ENCODE measurements at regions not wholly inside any gene's neighbourhood (a gene's known extent, or its start where the extent isn't known, plus 50 kb on each side); places are given as distances from the start of the nearest gene placed in this dataset.

DNA sequence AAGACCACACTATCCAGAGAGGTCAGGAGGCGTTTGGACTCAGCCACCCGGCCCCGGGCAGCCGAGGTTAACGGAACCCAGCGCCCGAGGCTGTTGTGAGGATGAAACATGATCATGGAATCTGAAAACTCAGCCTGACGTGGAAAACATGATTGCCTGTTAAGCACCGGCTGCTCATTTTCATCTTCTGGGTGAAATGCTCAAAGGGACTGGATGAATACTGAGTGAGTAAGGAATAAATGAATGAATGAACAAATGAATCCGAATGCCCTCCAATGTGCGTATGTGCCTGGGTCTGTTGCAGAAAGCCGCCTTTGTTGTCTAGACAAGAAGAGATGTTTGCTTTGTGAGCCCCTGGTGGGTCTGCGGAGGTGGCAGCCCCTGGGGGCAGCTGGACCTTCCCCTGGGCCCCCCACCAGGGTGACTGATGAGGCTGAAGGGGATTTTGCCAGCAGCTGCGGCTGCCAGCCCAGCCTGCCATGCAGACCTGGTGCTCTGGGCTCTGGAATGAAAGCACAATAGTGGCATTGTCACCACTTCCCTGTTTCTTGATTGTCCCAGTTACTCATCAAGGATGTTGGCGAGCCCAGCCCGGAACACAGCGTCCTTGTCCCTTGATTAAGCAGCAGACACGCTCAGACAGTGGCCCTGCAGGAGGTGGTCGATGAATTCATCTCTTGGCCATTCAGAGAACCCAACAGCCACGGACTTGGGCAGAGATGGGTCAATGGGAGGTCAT, 211.1 kb downstream of the ANKRD60 start:
- DNase-seq (ENCODE audit: low read depth in 2 of 2), result no peak

DNA sequence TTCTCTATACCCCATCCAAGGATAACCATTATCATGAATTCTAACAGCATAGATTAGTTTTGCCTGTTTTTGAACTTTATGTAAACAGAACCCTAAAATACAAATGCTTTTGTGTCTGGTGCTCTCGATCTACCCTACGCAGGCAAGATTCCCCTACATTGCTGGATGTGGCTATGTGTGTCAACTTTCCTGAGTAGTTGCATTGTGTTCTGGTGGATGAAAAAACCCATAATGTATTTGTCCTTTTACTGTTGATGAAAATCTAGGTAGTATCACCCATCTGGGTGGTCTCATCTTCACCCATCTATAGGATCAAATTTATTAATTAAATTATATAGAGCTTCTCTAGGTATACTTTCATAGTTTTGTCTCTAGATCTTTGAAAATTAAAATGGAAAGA, 211.7 kb downstream of the ANKRD60 start:
- no peak for DNase-seq (ENCODE audit: low read depth in 2 of 2)

DNA sequence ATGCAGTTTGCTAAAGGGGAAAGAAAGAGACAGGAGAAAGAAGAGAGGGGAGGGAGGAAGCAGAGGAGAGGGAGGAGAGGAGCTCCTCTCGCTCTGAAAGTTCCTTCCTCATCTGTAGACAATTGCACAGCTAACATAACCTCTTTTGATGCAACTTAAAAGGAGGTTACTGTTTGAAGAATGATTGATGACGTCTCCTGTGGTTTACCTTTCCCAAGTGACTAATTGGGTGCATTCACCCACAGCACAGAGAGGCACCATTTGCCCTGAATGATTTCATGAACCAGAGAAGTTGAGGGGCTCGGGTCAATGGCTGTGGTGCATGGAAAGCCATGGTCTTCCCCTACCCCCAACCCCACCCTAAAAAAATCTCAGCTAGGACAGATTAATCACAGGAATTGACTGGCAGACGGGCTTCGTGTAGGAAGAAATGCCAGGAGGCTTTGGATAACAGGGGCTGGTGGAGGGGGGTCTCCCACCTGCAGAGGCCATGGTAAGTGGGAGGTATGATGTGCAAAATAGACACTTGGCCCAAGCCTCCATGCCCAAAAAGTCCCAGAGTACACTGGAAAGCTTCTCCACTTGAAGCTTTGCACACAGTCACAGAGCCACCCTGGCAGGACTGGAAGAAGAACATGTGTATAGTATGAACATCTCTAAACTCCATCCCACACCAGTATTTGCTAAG, 213.7 kb downstream of the ANKRD60 start:
- DNase-seq (ENCODE audit: low read depth in 2 of 2), result no peak

DNA sequence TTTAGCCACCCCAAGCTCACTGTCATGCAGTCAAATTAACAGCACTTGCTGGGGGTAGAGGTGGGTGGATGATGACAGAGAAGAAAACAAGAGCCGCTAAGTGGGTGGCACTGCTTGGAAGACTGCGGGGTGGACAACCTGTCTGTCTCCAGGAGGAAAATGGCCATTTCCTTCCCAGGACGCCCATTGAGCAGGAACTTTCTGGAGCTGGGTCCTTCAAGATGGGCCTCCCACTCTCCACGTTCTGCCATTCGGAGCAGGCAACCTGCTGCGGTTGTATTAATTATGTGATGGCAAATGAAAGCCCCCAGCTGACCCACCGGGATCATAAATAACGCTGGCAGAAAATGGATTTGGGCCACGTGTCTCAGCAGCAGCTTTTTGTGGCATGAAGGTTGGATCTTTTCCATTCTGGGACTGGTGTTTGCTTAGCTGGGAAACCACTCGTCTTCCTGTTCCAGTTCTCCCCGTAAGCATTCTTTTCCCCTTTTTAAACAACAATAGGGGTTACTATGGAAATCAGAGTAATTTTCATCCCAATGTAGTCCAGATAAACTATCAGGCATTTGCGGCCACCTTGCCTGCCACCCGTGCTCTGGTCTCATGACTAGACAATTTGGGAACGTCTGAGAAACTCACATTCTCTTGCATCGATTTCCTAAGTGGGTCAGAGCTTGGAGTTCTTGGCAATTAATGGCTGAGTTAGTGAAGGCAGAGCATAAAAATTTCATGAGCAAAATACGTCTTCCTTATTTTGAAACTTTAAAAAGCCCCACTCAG, 215.5 kb downstream of the ANKRD60 start:
- DNase-seq (ENCODE audit: low read depth in 2 of 2), result no peak

DNA sequence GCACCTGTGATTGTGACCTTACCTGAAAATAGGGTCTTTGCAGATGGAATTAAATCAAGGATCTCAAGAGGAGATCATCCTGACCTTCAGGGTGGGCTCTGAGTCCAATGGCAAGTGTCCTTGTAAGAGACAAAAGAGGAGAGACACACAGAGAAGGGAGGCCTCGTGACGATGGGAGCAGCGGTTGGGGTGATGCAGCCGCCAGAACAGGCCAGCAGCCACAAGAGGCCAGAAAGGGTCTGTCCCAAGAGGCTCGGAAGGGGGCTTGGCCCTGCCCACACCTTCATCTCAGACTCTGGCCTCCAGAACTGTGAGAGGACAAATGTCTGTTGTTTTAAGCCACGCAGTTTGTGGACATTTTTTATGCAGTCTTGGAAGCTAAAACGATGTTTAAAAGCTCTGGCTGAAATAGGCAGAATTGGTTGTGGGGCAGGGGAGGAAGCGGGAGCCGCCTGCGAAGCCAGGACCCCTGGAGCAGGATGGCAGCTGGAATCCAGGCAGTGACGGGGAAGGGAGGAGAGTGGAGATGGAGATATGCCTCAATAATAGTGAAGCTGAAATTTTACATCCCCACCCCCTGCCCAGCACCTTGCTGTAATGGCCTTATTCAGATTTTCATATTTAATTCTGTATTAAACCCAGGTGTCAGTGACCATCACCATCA, 216.4 kb downstream of the ANKRD60 start:
- no peak for DNase-seq (ENCODE audit: low read depth in 2 of 2)

DNA sequence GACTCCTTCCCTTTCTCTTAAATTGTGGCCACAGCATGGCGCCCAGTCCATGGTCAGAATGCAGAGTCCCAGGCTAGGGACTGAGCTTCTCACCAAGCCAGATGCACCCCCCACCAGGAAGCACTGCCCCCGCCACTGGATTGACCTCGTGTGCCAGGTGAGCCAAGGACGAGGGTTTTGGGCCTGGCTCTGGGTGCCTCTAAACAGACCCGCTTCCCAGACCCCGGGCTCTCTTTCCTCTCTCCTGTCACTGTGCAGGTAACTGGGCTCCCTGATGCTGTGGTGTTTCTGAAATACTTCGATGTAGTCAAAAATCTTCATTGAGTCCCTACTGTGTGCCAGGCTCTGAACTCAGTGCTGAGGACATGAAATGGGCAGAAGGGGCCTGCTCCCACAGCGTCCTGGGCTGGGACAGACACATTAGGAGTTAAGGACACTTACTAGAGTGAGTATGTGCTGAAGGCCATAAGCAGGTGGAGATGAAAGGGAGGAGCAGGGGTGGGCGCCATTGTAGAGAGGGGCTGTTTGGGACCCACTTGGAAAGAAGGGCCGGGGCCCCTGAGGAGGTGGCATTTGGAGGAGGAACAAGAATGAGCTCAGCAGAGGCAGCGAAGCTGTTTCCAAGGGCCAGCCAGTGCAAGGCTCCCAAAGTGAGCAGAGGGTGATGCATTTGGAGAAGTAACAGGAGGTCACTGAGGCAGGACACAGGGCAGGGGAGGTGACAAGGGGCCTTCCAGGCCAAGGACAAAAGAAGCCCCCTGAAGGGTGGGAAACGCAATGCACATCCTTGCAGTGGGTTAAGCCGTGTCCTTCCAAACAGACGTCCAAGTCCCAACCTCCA, 217.1 kb downstream of the ANKRD60 start:
- DNase-seq (ENCODE audit: low read depth in 2 of 2), result no peak

DNA sequence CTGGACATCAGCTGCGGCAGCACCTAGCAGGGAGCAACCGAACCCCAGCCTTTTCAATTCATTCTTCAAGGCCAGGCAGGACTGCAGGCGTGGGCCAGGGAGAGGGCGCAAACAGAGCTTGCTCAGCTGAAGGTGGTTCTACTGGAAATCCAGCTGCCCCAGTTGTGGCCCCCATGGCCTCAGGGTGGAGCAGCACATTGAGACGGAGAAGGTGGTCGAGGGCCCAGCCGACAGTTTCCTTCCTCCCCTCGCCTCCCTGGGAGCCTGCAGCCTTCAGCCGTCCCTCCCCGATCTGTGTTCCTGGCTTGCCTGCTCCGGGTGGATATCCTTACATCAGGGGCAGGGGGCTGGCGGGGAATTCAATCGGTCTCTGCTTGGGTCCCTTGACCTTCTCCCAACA, 217.8 kb downstream of the ANKRD60 start:
- no peak for DNase-seq (ENCODE audit: low read depth in 2 of 2)

DNA sequence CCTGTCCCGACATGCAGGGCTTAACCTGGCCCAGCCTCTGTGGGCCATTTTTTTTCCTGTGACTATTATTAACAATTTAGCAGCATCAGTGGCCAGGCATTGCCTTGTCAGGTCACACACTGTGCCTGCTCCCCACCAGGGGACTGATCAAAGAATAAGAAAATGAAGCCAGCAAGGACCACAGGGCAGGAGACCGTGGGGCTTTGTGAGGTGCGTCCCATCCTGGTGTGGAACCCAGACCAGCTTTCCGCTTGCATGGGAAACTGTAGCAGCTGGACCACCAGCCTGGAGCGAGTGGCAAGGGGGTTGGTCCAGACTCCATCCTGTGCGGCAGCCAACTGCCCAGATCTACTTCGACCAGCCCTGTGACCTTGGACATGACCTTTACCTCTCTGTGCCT, 218.3 kb downstream of the ANKRD60 start:
- DNase-seq (ENCODE audit: low read depth in 2 of 2), result no peak

DNA sequence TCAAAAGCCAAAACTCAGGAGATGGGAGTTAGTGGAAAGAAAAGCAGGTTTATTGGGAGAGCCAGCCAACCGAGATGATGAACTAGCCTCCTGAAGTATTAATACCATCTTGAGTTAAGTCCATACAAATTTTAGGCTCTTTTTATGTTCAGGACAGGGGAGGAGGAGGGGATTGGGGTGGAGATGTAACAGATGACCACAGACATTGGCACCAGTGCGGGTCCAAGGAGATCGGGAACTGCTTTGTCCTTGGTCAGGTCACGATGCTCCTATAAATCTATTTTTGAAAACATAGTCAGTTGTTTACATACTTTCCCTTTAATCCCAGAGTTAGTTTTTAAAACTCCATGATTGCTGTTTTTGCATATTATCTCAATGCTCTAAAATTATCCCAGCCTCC, 219.6 kb downstream of the ANKRD60 start:
- DNase-seq (ENCODE audit: low read depth in 2 of 2), result no peak

GRCh38 chr20:58008413-58008812, 220.0 kb downstream of the ANKRD60 start:
- DNase-seq (ENCODE audit: low read depth in 2 of 2), result no peak

DNA sequence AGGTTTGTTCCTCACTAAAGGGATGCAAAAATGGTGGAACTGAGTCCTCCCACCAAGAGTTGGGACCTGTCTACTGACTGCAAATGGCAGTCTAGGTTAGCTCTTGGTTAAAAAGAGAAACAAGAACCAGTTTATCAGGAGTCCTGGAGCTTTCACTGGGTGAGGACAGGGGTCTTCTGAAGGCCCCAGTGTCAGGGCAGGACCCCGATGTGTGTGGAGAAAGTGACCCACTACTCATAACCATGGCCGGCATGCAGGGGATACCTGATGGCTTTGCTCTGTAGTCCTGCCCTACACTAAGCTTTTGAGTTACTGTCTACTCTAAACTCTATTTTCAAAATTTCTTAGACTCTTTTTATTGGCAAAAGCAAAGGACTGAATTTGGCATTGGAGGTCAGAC, 220.5 kb downstream of the ANKRD60 start:
- no peak for DNase-seq (ENCODE audit: low read depth in 2 of 2)

GRCh38 chr20:58006346-58007316, 221.8 kb downstream of the ANKRD60 start:
- no peak for DNase-seq (ENCODE audit: low read depth in 2 of 2)

GRCh38 chr20:58005581-58006345, 222.7 kb downstream of the ANKRD60 start:
- DNase-seq (ENCODE audit: low read depth in 2 of 2), result no peak

DNA sequence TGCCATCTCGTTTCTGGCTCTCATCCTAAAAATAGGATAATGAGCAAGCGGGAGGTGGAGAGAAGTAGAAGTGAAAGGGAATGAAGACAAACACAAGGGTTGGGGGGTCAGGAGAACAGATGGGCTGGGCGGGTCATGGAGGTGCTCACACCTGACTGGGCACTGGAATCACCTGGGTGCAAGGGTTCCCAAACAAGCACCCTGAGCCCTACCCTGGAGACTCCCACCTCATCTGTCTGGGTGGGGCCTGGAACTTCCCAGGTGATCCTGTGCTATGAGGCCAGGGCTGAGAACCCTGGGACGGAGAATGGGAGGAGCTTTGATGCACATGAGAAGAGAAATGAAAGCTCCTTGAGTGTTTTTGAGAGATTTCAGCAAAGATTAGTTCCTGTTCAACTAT, 223.6 kb downstream of the ANKRD60 start:
- DNase-seq (ENCODE audit: low read depth in 2 of 2), result no peak

DNA sequence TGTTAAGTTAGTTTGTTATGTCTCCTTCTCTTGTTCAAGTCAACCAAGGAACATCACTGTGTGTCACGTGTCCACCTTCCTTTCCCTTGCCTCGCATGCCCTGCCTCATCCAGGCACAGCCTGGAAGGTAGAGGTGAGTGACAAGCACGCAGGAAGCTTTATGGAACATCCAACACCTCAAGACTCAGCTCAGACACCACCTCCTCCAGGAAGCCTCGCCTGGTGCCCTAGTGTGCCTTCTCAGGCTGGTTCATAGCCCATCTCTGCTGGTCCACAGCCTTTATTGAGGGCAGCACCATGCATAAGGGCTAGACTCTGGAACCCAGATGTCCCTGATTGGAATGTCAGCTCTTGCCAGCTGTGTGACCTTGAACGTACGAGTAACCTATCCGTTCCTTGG, 224.3 kb downstream of the ANKRD60 start:
- DNase-seq (ENCODE audit: low read depth in 2 of 2), result no peak

- DNase-seq (ENCODE audit: low read depth in 2 of 2), result no peak
These were observed 224.9 kb downstream of the ANKRD60 start for GRCh38 chr20:58003525-58003924.

DNA sequence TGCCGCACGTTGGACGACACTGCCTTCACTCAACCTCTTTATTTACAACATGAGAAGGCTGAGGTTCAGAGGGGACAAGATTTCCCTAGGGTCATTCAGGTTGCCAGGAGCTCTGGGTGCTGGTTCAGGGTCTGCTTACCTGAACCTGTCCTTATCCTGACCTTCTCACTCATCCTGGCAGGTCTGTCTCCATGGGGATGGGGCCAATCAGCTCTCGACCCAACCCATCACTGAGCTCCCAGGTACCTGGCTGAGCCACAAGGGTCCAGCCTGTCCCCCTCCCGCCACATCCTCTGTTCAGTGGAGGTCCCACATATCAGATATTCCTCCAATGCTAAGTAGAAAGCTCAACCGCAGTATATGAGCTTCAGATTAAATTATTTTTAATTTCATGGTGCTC, 225.6 kb downstream of the ANKRD60 start:
- DNase-seq (ENCODE audit: low read depth in 2 of 2), result no peak

DNA sequence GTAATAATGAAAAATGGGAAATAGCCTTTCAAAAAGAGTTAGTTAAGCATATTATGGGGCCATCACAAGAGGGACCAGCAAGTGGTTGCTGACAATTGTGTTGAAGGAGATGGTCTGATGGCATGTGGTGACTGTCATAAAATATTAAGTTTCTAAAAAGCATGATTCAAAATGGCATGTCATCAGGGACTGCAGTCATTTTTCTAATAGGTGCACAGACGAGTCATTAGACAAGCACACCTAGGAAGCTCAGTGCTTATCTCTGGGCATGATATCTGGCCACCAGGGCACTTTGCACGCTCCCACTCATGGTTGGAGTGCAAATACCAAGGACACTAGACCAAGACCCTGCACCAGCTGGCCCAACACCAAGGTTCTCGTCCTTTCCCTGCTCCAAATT, 226.5 kb downstream of the ANKRD60 start:
- DNase-seq (ENCODE audit: low read depth in 2 of 2), result no peak

GRCh38 chr20:58001381-58001780, 227.1 kb downstream of the ANKRD60 start:
- no peak for DNase-seq (ENCODE audit: low read depth in 2 of 2)

Measured in fibroblast of skin of left quadriceps (primary cell).